BLaER1 (cell line): ENCODE measurements at regions not wholly inside any gene's neighbourhood (a gene's known extent, or its start where the extent isn't known, plus 50 kb on each side); places are given as distances from the start of the nearest gene placed in this dataset.

Experiments
- H3K27ac ChIP-seq: shearing (Covaris generic); formaldehyde crosslinking; 2 replicates; pipeline ENCODE4 v1.8.1; 2022
- H3K27me3 ChIP-seq: shearing (Covaris generic); formaldehyde crosslinking; 2 replicates; pipeline ENCODE4 v1.8.1; 2022
- H3K36me3 ChIP-seq: shearing (Covaris generic); formaldehyde crosslinking; 2 replicates; pipeline ENCODE4 v1.8.1; 2022
- H3K4me1 ChIP-seq: shearing (Covaris generic); formaldehyde crosslinking; 2 replicates; pipeline ENCODE4 v1.8.1; 2022
- H3K4me2 ChIP-seq: shearing (Covaris generic); formaldehyde crosslinking; 2 replicates; pipeline ENCODE4 v1.8.1; 2022
- H3K4me3 ChIP-seq: shearing (Covaris generic); formaldehyde crosslinking; 2 replicates; pipeline ENCODE4 v1.8.1; 2022
- H3K9ac ChIP-seq: shearing (Covaris generic); formaldehyde crosslinking; 2 replicates; pipeline ENCODE4 v1.8.1; 2022
- H3K9me3 ChIP-seq: shearing (Covaris generic); formaldehyde crosslinking; 2 replicates; pipeline ENCODE4 v1.8.1; 2022
- H4K20me1 ChIP-seq: shearing (Covaris generic); formaldehyde crosslinking; 2 replicates; pipeline ENCODE4 v1.8.1; 2022
- Cebpa-rat ChIP-seq: shearing (Covaris generic); IDR thresholded peaks from 2 replicates; pipeline ENCODE4 v1.8.1; 2022

- H3K4me3 ChIP-seq = no peak overlapping the region
- TF ChIP-seq Cebpa-rat = no peak
- peaks cover 18% of the 10 kb centered on the region for H4K20me1 ChIP-seq
- H3K4me1 ChIP-seq = peaks cover 20% of the 10 kb centered on the region
- peaks cover 65% of the 10 kb centered on the region for H3K27me3 ChIP-seq
- H3K9me3 ChIP-seq = no peaks in the 10 kb centered on the region
- no peak overlapping the region for H3K9ac ChIP-seq
- H3K4me2 ChIP-seq = no peak overlapping the region
- no peaks in the 10 kb centered on the region for H3K36me3 ChIP-seq
- no peak overlapping the region for H3K27ac ChIP-seq
Measured at GRCh38 chr21:38661889-38662568, 143.7 kb upstream of the ETS2 start.

GRCh38 chr21:38663282-38663681 is 142.4 kb upstream of the ETS2 start:
- peaks cover 18% of the 10 kb centered on the region for H4K20me1 ChIP-seq
- no peak overlapping the region for H3K4me2 ChIP-seq
- TF ChIP-seq Cebpa-rat = no peak
- peaks cover 56% of the 10 kb centered on the region for H3K27me3 ChIP-seq
- H3K27ac ChIP-seq = no peak overlapping the region
- peaks cover 20% of the 10 kb centered on the region for H3K4me1 ChIP-seq
- no peak overlapping the region for H3K9ac ChIP-seq
- H3K9me3 ChIP-seq = no peaks in the 10 kb centered on the region
- no peaks in the 10 kb centered on the region for H3K36me3 ChIP-seq
- H3K4me3 ChIP-seq = no peak overlapping the region

DNA sequence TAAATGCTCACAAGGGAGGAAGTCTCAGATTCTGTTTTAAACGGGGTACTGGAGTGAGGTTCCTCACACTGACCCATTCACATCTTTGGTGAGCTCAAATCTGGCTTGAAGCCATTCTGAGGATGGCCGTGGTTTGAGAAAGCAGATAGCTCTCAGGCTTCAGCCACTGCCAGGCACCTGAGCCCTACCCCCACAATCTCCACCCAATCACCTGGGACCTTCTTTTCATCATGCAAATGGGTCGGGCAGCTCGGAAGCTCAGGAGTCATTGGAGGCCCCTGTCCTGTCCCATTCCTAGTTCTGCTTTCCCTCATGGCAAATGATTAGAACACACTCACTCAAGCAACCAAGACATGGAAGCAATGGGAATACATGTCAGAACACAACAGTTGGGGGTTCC is 141.4 kb upstream of the ETS2 start:
- H3K4me3 ChIP-seq = no peak overlapping the region
- peaks cover 47% of the 10 kb centered on the region for H3K27me3 ChIP-seq
- no peak overlapping the region for H3K4me2 ChIP-seq
- no peak overlapping the region for H3K9ac ChIP-seq
- no peaks in the 10 kb centered on the region for H3K9me3 ChIP-seq
- no peak overlapping the region for H3K27ac ChIP-seq
- TF ChIP-seq Cebpa-rat = no peak
- peaks cover 20% of the 10 kb centered on the region for H3K4me1 ChIP-seq
- peaks cover 18% of the 10 kb centered on the region for H4K20me1 ChIP-seq
- H3K36me3 ChIP-seq = no peaks in the 10 kb centered on the region

DNA sequence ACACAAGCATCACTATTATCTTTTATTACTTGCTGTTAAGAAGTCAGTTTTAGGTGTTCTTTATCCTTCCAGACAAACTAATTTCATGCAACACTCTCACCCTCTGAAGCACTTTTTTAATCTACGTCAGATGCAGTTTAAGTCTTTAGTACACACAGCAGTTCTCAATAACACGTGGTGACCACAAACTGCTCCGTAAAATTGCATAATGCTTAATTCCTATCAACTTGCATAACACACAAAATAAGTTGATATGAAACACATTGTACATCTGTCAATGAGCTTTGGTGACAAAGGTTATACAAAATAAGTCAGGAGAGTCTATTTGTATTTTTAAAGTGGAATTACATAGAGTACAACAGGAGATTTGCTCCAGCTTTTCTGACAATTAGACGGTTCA is 140.9 kb upstream of the ETS2 start:
- Histone ChIP-seq H3K27ac (no peak overlapping the region), H4K20me1 (peaks cover 17% of the 10 kb centered on the region), H3K27me3 (peaks cover 41% of the 10 kb centered on the region), H3K9ac (no peak overlapping the region), H3K4me3 (no peak overlapping the region), H3K4me1 (peaks cover 19% of the 10 kb centered on the region), H3K4me2 (no peak overlapping the region), H3K9me3 (no peaks in the 10 kb centered on the region), H3K36me3 (no peaks in the 10 kb centered on the region)
- TF ChIP-seq Cebpa-rat = no peak

GRCh38 chr21:38667291-38667870 is 138.3 kb upstream of the ETS2 start:
- no peak overlapping the region for H3K27ac ChIP-seq
- H3K9ac ChIP-seq = no peak overlapping the region
- no peak overlapping the region for H3K4me2 ChIP-seq
- no peaks in the 10 kb centered on the region for H3K9me3 ChIP-seq
- no peaks in the 10 kb centered on the region for H3K36me3 ChIP-seq
- no peaks in the 10 kb centered on the region for H3K4me1 ChIP-seq
- TF ChIP-seq Cebpa-rat = no peak
- H3K4me3 ChIP-seq = no peak overlapping the region
- H3K27me3 ChIP-seq = peaks cover 16% of the 10 kb centered on the region
- no peaks in the 10 kb centered on the region for H4K20me1 ChIP-seq

GRCh38 chr21:38668067-38668466 is 137.7 kb upstream of the ETS2 start:
- H4K20me1 ChIP-seq = no peaks in the 10 kb centered on the region
- no peak overlapping the region for H3K4me2 ChIP-seq
- H3K36me3 ChIP-seq = no peaks in the 10 kb centered on the region
- TF ChIP-seq Cebpa-rat = no peak
- H3K9ac ChIP-seq = no peak overlapping the region
- H3K9me3 ChIP-seq = no peaks in the 10 kb centered on the region
- no peak overlapping the region for H3K27ac ChIP-seq
- H3K4me1 ChIP-seq = no peaks in the 10 kb centered on the region
- no peak overlapping the region for H3K4me3 ChIP-seq
- peaks cover 9% of the 10 kb centered on the region for H3K27me3 ChIP-seq

GRCh38 chr21:38668541-38668940 is 137.2 kb upstream of the ETS2 start:
- H3K27ac ChIP-seq = no peak overlapping the region
- no peak overlapping the region for H3K4me3 ChIP-seq
- H3K4me2 ChIP-seq = no peak overlapping the region
- no peak overlapping the region for H3K9ac ChIP-seq
- no peaks in the 10 kb centered on the region for H3K36me3 ChIP-seq
- peaks cover 5% of the 10 kb centered on the region; the same call in 1 of the 2 replicates for H3K27me3 ChIP-seq
- H4K20me1 ChIP-seq = no peaks in the 10 kb centered on the region
- H3K9me3 ChIP-seq = no peaks in the 10 kb centered on the region
- no peaks in the 10 kb centered on the region for H3K4me1 ChIP-seq
- no peak for TF ChIP-seq Cebpa-rat

- Histone ChIP-seq H3K9ac (no peak overlapping the region), H3K4me2 (no peak overlapping the region), H3K4me3 (no peak overlapping the region), H4K20me1 (no peaks in the 10 kb centered on the region), H3K4me1 (no peaks in the 10 kb centered on the region), H3K9me3 (no peaks in the 10 kb centered on the region), H3K27me3 (peaks cover 2% of the 10 kb centered on the region; the same call in 1 of the 2 replicates), H3K27ac (no peak overlapping the region), H3K36me3 (no peaks in the 10 kb centered on the region)
- TF ChIP-seq Cebpa-rat = no peak
Measured at GRCh38 chr21:38669186-38669585, 136.5 kb upstream of the ETS2 start.

DNA sequence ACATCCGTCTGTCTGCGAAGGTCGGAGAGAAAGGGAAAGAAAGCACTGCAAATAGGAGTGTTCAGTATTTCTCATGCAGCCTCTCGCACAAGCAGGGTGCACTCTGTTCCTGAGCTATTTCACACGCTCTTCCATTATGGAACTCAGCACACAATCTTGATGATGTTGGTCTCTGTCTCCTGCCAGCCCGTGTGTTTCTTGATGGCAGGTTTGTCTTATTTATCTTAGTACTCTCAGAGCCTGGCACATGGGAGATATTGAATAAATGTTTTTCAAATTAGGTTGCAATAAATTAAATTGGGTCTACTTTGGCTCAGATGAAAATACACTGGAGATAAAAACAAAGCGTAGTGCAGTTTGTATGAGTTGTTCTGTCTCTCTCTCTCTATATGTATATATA is 134.9 kb upstream of the ETS2 start:
- Histone ChIP-seq H3K9me3 (no peaks in the 10 kb centered on the region), H3K4me1 (no peaks in the 10 kb centered on the region), H3K9ac (no peak overlapping the region), H3K27ac (no peak overlapping the region), H4K20me1 (no peaks in the 10 kb centered on the region), H3K4me2 (no peak overlapping the region), H3K4me3 (no peak overlapping the region), H3K27me3 (no peaks in the 10 kb centered on the region), H3K36me3 (no peaks in the 10 kb centered on the region)
- no peak for TF ChIP-seq Cebpa-rat

DNA sequence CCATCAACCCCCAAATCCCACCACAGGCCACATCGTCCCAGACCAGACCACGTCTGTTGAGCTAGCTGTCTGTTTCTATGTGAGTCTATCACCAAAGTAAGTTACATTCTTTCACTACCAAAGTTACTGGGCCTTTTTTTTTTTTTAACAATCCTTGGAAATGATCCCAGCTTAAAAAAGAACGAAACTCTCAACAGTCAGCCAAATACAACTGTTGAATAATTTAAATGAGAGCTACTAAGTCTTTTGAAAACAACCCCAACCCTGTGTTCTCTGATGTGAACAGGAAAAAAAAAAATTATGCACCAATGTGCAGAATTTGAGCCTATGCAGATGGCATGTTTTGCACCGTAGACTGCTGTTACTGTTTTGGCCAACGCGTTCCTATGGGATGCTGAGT is 134.0 kb upstream of the ETS2 start:
- Histone ChIP-seq H3K9ac (no peak overlapping the region), H3K27me3 (no peaks in the 10 kb centered on the region), H3K4me1 (no peaks in the 10 kb centered on the region), H3K9me3 (no peaks in the 10 kb centered on the region), H3K4me3 (no peak overlapping the region), H3K4me2 (no peak overlapping the region), H3K27ac (no peak overlapping the region), H3K36me3 (no peaks in the 10 kb centered on the region), H4K20me1 (no peaks in the 10 kb centered on the region)
- TF ChIP-seq Cebpa-rat = no peak
